ENCODE measurements at regions not wholly inside any gene's neighbourhood (a gene's known extent, or its start where the extent isn't known, plus 50 kb on each side); places are given as distances from the start of the nearest gene placed in this dataset.
"Not testable (repeated sequence)": the region's sequence is repeated elsewhere in the genome, so short reads cannot be mapped to it uniquely, and the experiment has no call there.

DNA sequence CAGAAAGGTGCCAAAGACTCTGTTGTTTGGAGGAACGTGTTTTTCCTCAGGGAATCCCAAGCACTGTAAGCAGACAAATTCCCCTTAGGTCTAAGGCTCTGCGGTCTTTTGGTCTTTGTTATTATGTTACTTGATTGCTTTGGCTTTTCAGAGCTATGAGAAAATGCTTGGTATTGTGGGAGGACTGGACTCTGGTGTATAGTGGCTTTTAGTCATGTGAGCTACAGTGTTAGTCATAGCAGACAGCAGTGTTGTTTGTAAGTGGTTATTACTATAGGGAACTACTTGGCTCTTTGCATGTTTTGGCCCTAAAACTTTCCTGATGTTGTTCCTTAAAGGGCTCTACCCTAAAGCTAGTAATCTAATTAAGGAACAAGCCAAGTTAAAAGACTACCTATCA lies 956.2 kb upstream of the LRATD1 start:
- no peak for DNase-seq (ENCODE audit: low read depth, low spot score)

DNA sequence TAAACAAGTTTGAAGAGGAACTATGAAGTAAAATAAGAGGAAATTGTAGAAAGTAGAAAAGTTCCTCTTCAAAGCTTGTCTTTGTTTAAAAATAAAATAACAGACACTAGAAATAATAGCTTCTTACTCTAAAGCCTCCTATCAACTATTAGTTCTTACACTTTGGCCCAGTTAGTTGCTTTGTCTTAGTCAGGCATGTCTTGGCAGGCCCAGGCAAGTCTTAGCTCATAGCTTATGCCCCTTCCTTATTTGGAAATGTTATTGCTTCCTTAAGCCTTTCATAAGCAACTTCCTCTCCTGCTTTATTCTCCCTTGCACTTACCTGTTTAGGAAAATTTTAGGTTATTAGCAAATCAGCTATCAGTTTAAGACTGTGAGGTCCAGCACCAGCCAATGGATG lies 950.6 kb upstream of the LRATD1 start:
- DNase-seq (ENCODE audit: low read depth, low spot score) = no peak

DNA sequence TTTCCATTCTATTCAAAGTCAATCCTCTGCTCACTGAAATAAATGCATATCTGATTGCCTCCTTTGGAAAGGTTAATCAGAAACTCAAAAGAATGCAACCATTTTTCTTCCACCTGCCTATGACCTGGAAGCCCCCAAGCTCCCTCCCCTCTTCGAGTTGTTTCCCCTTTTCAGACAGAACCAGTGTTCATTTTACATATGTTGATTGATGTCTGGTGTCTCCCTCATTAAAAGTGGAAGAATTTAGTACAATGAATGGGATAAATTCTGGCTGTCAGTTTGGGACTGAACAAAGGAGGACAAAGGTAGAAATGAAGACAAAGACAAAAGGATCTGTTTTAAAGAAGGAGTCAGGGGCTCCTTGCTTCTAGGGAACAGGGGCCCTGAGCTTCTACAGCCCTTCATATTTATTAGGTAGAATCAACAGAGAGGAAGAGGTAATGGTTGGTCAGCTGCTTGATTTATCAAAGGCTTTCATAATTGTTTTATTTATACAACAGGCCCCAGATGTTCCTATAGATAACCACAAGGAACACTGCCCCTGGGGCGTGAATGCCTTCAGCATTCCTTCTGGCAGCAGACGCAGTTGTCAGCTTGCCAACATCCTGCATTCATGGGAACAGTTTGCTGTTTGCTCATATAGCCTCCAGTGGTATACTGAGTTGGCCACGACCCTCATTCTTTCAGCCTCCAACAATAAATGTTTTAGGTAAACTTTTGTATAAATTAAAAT lies 949.8 kb upstream of the LRATD1 start:
- DNase-seq (ENCODE audit: low read depth, low spot score) = peak; percentile 39

DNA sequence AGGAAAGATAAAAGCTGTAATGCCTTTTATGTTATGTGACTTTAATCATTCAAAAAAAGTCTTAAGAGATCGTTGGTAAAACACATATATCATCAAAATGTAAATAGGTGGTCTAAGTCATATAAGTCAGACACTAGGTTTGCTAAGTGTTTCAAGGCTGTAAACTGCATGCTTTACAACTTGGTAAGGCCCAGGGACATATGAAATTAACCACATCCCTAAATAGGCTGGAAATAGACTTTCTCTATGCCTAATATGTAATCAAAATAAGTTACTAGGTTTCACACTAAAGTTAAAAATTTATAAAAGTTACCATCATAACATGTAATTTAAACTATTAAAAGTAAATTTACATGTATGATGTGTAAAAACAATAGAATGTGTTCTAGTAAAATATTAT lies 946.3 kb upstream of the LRATD1 start:
- DNase-seq (ENCODE audit: low read depth, low spot score) = no peak

DNA sequence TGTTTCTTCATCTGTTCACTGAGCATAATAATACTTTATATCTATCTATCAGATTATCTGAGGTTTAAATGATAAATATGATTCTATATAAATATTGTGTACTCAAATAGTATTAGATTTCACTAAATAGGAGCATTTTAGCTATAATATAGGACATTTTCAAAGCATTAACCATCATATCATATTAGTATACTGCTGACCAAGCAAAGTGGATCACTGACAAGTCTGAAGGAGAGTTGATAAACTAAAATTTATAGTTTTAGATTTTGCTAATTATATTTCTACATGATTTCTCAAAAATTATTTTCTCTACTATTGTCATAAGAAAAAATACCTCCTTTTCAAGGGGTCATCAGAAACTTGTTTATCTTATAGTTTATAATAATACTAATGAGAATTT lies 937.8 kb upstream of the LRATD1 start:
- DNase-seq (ENCODE audit: low read depth, low spot score) = no peak

DNA sequence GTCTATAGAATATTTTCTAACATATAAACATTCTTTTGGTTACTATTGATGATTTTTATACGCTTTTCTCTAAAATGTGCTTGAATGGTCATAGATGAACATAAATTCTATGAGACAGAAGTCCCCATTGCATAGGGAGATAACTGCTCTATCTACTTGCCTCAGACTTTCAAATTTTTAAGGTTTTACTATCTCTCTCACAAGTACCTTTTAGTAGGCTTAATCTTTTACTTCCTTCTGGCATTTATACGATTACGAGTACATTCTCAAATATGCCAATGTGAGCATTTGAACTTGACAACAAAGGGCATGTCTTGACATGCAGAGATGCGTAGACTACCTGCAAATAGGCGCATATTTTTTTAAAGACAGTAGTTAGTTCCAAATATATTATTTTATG lies 935.9 kb upstream of the LRATD1 start:
- no peak for DNase-seq (ENCODE audit: low read depth, low spot score)

DNA sequence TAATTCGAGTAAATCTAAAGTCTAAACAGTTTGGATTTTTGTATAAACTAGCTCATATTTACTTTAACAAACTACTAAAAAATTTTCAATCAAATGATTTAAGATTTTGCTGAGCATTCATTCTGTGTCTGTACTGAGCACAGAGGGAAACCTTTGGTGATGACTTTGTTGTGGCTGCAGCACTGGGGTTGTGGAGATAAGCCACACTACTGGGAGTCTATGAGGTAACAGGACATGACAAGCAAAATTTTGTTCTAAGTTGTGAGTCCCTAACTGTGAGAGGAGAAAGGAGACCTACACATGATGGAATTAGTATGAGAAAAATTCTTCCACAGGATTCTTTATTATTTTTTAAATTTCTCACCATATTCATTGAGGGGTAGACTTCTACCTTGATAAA lies 933.7 kb upstream of the LRATD1 start:
- DNase-seq (ENCODE audit: low read depth, low spot score) = no peak

DNA sequence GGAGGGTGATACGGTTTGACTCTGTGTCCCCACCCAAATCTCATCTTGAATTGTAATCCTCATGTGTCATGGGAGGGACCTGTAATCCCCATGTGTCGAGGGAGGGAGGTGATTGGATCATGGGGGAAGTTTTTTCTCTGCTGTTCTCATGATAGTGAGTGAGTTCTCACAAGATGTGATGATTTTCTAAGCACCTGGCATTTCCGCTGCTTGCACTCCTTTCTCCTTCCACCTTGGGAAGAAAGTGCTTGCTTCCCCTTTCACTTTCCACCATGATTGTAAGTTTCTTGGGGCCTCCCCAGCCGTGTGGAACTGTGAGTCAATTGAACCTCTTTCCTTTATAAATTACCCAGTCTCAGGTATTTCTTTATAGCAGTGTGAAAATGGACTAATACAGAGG lies 932.6 kb upstream of the LRATD1 start:
- not testable (repeated sequence) for DNase-seq (ENCODE audit: low read depth, low spot score)

DNA sequence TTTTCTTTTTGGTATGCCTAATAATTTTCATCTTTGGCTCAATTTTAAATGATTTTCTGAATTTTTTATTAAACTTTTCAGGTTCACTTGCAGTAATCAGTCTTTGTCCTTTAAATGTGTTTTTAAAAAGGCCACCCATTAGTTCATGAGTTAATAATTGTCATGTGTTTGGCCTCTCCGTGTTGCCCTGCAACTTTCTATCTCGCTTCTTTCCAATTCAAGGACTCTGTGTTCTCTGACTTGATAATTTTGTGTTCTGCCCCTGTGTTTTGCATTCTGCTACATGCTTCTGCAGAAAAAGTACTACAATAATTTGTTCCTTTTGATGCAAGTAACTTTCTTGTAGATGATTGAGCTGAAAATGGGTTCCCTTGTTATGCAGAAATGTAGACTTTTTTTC lies 921.4 kb upstream of the LRATD1 start:
- no peak for DNase-seq (ENCODE audit: low read depth, low spot score)

DNA sequence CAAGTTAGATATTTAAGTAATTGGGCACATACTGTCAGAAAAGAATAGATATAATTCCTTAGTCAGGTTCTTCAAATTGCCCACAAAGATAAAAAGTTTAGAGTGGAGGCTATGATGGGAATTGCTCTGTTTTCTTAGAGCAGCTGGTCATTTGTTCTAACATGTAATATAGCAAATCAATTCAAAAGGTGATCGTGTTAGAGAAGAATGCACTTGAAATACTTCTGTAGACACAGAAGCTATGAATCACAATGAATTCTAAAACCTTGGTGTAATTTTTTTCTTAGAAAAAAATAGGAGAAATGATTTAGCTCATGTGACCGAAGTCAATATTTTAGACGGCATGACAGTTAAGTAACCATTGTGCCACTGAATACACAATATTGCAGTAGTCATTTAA lies 918.1 kb upstream of the LRATD1 start:
- DNase-seq (ENCODE audit: low read depth, low spot score) = no peak

DNA sequence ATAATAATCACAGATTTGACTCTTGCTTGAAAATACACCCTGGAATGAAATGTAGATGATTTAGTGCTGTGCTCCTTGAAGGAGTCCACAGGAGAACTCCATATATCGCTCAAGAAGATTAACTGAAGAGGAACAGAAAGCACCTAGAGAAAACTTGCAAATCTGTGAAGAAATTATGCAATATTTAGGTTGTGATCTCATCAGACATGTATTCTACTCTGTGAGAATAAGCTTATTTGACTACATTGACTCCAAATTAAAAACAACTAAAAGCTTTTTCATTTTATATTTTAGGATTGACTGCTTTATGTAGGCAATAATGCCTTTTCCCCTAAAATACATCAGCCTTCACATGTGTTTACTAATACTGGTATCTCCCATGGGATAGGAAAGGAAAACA lies 906.6 kb upstream of the LRATD1 start:
- DNase-seq (ENCODE audit: low read depth, low spot score) = no peak

DNA sequence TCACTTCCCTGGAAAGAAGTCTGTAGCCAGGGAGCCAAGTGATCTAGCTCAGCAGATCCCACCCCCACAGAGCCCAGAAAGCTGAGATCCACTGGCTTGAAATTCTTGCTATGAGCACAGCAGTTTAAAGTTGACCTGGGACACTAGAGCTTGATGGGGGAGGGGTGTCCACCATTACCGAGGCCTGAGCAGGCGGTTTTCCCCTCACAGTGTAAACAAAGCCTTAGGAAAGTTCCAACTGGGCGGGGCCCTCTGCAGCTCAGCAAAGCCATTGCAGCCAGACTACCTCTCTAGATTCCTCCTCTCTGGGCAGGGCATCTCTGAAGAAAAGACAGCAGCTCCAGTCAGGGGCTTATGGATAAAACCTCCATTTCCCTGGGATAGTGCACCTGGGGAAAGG lies 887.2 kb upstream of the LRATD1 start:
- DNase-seq (ENCODE audit: low read depth, low spot score) = no peak

DNA sequence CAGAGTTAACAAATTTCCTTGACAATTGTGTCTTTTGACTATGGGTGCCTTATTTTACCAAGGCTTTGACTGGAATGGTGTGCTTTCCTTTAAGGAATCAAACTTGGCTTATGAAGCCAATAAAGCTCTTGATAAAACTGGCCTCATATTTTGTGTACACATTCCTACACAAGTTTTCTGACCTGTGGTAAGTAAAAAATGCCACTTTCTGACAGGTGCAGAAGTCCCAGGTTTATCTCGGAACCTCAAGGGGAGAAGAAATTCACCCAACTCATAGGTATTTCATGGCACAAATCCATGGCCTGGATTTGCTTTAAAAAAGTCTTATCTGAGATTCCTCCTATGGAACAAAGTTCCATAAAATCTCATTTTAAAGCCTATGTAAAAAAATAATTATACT lies 880.6 kb upstream of the LRATD1 start:
- no peak for DNase-seq (ENCODE audit: low read depth, low spot score)

DNA sequence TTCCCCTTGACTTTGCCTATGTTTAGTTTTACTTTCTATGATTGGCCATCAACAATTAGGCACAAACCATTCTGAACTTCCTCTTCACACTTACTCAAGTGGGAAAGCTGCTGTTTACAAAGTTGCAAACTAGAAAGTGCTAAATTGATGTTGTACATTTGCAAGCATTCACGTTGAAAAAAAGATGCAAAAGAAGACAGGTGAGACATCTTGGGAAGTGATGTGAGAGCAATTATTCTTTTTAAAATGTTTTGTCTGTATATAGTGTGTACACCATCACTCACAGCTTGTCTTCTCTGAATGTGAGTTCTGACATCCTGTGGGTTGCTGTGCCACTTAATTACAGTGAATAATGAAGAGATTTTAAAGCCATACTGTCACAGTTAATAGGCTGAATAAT lies 874.1 kb upstream of the LRATD1 start:
- no peak for DNase-seq (ENCODE audit: low read depth, low spot score)

DNA sequence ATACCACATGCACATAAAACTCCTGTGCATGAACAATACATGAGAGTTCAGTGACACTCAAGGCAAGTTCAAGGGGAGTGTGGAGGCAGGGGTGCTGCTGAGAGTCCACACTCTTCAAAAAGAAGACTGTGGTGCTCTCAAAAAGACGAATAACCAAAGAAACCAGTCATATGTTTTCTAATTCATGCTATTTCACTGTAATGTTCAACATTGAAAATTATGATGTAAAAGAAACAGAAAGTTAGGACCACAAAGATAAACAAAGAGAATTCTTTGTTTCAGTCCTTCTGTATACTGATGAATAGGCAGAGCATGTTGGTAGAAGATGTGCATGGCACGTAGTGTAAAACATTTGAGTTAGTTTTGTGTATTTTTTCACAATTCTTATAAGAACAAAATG lies 864.2 kb upstream of the LRATD1 start:
- DNase-seq (ENCODE audit: low read depth, low spot score) = no peak

DNA sequence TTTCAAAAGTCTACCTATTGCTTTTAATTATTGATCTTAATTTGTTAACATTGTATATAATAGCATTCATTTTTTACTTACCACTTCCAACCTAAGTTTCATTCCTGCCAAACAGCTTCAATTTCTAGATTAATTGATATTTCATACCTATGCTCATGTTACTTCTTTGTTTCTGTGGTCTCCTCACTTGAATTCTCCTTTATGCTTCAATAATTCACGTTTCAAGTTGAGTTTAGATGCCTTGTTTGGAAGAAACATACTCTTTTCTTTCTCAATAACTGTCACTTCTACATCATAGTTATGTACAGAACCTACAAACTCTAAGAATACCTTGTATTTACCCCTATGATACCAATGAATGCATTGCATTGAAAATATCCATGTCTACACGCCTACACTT lies 862.2 kb upstream of the LRATD1 start:
- DNase-seq (ENCODE audit: low read depth, low spot score) = no peak

DNA sequence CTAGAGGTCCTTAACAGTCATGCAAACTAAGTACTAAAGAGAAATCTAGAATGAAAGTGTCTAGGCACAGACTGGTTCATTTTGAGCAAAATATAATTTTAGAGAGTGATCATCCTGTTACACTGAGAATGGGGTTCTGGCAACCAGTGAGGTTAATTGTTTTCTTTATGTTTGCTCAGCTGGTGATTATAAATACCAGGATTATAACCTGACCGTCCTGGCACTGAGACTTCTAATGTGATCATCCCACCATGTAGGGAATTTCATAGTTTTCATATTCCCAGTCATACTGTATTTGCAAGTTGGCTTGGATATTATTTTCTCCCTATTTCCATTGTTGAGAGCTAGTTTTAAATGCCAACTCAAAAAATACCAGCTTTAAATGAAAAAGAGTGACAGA lies 852.5 kb upstream of the LRATD1 start:
- DNase-seq (ENCODE audit: low read depth, low spot score) = no peak

DNA sequence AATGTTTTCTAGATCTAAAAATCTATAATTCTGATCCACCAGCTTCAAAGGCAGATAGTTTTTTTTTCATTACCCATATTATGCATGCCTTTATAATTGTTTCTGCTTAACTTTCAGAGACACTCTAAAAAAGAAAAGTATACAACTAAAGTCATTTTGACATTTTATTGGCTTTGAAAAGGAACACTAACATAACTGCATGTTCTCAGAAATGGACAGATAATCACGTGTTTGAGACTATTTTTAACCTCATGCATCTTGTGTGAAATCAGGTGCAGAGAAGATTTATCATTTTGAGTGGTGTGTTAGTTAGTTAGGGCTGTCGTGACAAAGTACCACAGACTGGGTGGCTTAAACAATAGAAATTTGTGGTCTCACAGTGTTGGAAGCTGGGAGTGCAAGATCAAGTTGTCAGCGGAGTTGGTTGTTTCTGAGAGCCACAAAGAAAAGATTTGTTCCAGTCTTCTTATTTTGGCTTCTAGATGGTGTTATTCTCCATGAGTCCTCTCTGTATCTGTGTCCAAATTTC lies 841.4 kb upstream of the LRATD1 start:
- DNase-seq (ENCODE audit: low read depth, low spot score) = no peak

DNA sequence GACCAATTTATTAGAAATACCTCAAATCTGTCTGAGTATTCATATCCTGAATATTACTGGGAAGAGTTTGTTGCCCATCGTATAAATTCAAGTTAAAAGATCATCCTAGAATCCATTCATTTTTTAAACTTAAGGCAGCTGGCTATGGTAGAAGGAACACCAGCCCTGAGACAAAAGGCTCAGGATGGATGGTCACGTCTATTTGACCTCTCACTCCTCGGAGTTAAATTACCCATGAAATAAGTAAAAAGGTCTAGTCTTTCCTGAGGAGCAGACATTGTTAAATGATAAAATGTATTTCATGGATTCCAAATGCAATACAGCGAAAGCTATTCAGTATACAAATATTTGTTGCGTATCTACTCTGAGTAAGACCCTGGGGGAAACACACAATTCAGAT lies 826.0 kb upstream of the LRATD1 start:
- no peak for DNase-seq (ENCODE audit: low read depth, low spot score)

DNA sequence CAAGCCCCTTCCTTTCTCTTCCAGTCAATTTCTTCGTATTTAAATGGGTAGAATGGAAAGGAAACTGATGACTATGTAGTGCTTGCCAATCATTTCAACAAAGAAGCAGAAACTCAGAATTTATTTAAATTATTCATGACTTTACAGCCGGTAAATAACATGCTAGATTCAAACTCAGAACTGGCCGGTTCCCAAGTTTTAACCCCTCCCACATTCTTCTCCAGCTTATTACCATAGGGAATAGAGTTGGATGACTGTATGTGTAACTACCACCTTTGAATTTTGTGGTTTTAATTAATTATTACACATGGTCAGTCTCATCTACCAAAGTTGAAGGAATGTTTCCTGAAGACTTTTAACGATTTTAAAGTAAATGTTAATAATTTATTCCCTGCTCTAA lies 819.3 kb upstream of the LRATD1 start:
- DNase-seq (ENCODE audit: low read depth, low spot score) = no peak

DNA sequence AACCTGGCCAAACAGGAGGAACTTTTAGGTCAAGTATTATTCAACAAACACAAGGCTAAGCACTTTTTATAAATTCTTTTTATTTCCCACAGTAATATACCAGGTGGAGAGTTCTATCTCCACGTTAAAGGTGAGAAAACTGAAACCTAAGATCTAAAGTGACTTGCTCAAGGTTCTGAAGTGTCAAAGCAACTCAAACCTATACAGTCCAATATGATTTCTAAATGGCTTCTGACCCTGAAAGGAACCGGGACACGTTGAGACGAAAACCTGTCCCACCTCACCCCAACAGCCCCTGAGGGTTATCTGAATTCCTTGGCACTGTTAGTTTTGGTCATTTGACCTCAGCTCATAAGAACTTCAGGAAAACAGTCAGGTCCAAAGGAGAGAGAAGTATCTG lies 814.5 kb upstream of the LRATD1 start:
- DNase-seq (ENCODE audit: low read depth, low spot score) = no peak

DNA sequence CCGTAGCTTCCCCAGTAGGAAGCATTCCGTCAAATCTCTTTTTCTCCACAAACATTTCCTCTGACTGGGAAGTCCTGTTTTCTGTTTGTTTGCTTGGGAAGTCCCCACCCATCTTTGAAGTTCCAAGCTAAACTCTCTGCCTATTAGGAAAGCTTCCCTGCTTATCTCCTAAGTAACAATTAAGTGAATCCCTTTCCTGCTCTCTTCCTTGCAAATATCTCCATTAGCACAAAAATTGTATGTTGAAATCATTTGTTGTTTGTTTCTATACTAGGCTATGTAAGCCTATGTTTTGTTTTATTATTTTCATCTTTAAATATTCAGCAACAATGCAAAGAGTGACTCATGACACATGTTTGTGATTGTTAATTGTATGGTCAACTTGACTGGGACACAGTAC lies 812.6 kb upstream of the LRATD1 start:
- no peak for DNase-seq (ENCODE audit: low read depth, low spot score)

DNA sequence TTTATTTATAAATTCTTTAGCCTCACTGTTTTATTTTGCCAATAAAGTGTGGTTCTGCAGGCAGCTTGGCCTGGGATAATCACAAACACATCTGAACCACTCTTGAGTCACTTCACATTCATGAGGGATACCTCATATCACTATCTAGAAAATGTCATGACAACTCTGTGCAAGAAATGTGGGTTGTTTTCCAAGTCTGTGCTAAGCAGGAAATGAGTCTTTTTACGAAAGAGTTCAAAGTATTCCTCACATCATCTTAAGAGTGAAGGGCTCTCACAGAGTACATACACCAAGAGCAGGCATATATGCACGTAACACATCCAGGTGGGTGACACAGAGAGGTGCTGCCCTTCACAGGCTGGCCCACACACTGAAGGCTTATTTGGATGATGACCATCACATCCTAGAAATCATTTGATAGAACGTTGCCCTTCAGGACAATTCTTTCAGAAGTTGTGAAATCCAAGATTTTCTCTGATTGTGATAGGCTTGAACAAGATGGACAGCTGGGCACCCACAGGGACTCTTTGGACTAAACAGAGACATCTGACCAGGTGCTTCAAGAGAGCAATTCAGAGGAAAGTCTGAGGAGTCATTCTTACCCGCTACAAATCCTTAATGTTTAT lies 811.1 kb upstream of the LRATD1 start:
- DNase-seq (ENCODE audit: low read depth, low spot score) = no peak

DNA sequence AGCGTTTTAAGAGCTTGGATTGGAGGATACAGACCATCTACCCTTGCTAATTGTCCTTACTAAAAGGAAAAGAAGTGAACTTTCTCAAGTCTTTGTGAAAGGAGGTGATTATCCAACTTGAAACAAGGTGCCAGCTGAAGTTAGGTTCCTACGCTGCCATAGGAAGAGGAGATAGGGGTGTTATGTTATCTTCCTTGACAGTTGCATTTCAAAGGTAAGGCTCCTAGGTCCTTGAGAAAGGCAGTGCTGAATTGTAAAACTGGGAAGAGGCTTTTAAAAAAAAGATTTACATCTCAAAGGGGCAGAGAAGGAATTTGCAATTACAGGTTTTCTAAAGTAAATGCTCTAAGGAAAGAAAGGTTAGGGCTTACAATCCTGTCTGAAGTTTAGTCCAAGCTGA lies 810.2 kb upstream of the LRATD1 start:
- no peak for DNase-seq (ENCODE audit: low read depth, low spot score)

Measured in brain pericyte (primary cell).